Fibroblast of skin of right biceps (primary cell): ENCODE measurements at regions not wholly inside any gene's neighbourhood (a gene's known extent, or its start where the extent isn't known, plus 50 kb on each side); places are given as distances from the start of the nearest gene placed in this dataset.
"Not testable (repeated sequence)": the region's sequence is repeated elsewhere in the genome, so short reads cannot be mapped to it uniquely, and the experiment has no call there.

Experiments used
- DNase-seq: peaks from one replicate; pipeline ENCODE4 v3.0.0-alpha.2; 2013

GRCh38 chrX:71822314-71822713, 59.2 kb downstream of the CXorf49B start:
- DNase-seq, result not testable (repeated sequence)

- no peak for DNase-seq
Measured at GRCh38 chrX:71823391-71824057, 60.4 kb downstream of the CXorf49B start.

GRCh38 chrX:71828086-71828485, 64.9 kb downstream of the CXorf49B start:
- DNase-seq, result no peak

GRCh38 chrX:71838092-71838491, 72.6 kb upstream of the NHSL2 start:
- not testable (repeated sequence) for DNase-seq

GRCh38 chrX:71846429-71846828, 64.2 kb upstream of the NHSL2 start:
- peak; percentile 65 for DNase-seq

GRCh38 chrX:71852182-71852581, 58.5 kb upstream of the NHSL2 start:
- no peak for DNase-seq

- peak; percentile 48 for DNase-seq
Measured at GRCh38 chrX:71859637-71860036, 51.0 kb upstream of the NHSL2 start.
